DOHH2 (cell line): ENCODE measurements at regions not wholly inside any gene's neighbourhood (a gene's known extent, or its start where the extent isn't known, plus 50 kb on each side); places are given as distances from the start of the nearest gene placed in this dataset.

Experiments used
- H3F3A ChIP-seq: fragments of 200-600 bp; sonication (generic), shearing (Covaris generic); 2 replicates; pipeline ENCODE4 v1.6.0; 2016; ENCODE audit warnings: antibody characterized with exemption, mild to moderate bottlenecking; ENCODE audit not compliant: control insufficient read depth, insufficient read depth
- H3K27ac ChIP-seq: fragments of 200-600 bp; sonication (generic); 2 replicates; pipeline ENCODE4 v1.5.1; 2014; ENCODE audit warnings: low read depth, mild to moderate bottlenecking, low read length, moderate library complexity
- H3K27me3 ChIP-seq: fragments of 200-600 bp; sonication (generic); 2 replicates; pipeline ENCODE4 v1.6.1; 2014; ENCODE audit warnings: mild to moderate bottlenecking, low read length, mixed read lengths; ENCODE audit not compliant: control insufficient read depth
- H3K36me3 ChIP-seq: fragments of 200-600 bp; sonication (generic); 2 replicates; pipeline ENCODE4 v1.6.1; 2014; ENCODE audit warnings: mild to moderate bottlenecking, low read length, moderate library complexity, mixed read lengths; ENCODE audit not compliant: control insufficient read depth
- H3K4me1 ChIP-seq: fragments of 200-600 bp; sonication (generic); 2 replicates; pipeline ENCODE4 v1.6.1; 2014; ENCODE audit warnings: mild to moderate bottlenecking, low read length, mixed read lengths; ENCODE audit not compliant: control insufficient read depth
- H3K4me2 ChIP-seq: fragments of 200-600 bp; sonication (generic); 2 replicates; pipeline ENCODE4 v1.6.0; 2014; ENCODE audit warnings: mild to moderate bottlenecking, low read length, moderate library complexity
- H3K4me3 ChIP-seq: fragments of 200-600 bp; sonication (generic); 2 replicates; pipeline ENCODE4 v1.5.1; 2014; ENCODE audit warnings: mild to moderate bottlenecking, low read length, mixed read lengths
- H3K79me2 ChIP-seq: fragments of 200-600 bp; sonication (generic); 2 replicates; pipeline ENCODE4 v1.6.1; 2014; ENCODE audit warnings: mild to moderate bottlenecking, low read length, mixed read lengths; ENCODE audit not compliant: control insufficient read depth
- H3K9me2 ChIP-seq: fragments of 200-600 bp; sonication (generic); replicated peaks from 2 replicates; pipeline ENCODE4 v1.6.1; 2014; ENCODE audit warnings: mild to moderate bottlenecking, low read length, mixed read lengths; ENCODE audit not compliant: control insufficient read depth
- H3K9me3 ChIP-seq: fragments of 200-600 bp; sonication (generic); 2 replicates; pipeline ENCODE4 v1.6.1; 2014; ENCODE audit warnings: antibody characterized with exemption, low read length, mixed read lengths; ENCODE audit not compliant: control insufficient read depth, insufficient read depth
- H4K20me1 ChIP-seq: fragments of 200-600 bp; sonication (generic); 2 replicates; pipeline ENCODE4 v1.6.0; 2014; ENCODE audit warnings: low read depth, mild to moderate bottlenecking, antibody characterized with exemption, low read length, moderate library complexity; ENCODE audit not compliant: control insufficient read depth, insufficient read depth
- EZH2phosphoT487 ChIP-seq: fragments of 200-600 bp; sonication (generic); IDR thresholded peaks from 2 replicates; pipeline ENCODE4 v1.6.1; 2017; ENCODE audit warnings: borderline replicate concordance, mild to moderate bottlenecking, antibody characterized with exemption, low read length, moderate library complexity, mixed read lengths
- TF ChIP-seq, protein P1 (sequence below): fragments of 200-600 bp; sonication (generic); IDR thresholded peaks from one replicate; pipeline ENCODE4 v1.5.1; 2014; ENCODE audit warnings: antibody characterized with exemption, mild to moderate bottlenecking, low read depth, low read length; ENCODE audit not compliant: poor library complexity, severe bottlenecking

DNA sequence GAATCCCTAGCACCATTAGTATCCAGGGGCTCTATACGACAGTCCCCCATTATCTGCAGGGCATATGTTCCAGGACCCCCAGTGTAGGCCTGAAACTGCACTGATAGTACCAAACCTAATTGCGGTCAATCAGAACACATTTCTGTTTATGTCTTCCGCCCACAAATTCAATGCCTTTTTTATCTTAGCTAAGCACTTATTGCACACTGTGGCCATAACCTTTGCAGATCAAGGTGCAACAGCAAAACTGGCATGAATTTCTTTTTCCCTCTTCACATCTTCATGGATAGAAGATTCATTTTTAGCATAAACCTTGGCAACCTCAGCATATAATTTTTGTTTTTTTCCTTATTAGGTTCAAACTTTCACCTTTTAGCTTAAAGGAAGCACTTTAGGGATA, 361.1 kb downstream of the DEPDC1B start:
- no peaks in the 10 kb centered on the region for H3F3A ChIP-seq
- no peaks in the 10 kb centered on the region for H3K36me3 ChIP-seq
- TF ChIP-seq EZH2phosphoT487, result no peak
- TF ChIP-seq, protein P1, sequence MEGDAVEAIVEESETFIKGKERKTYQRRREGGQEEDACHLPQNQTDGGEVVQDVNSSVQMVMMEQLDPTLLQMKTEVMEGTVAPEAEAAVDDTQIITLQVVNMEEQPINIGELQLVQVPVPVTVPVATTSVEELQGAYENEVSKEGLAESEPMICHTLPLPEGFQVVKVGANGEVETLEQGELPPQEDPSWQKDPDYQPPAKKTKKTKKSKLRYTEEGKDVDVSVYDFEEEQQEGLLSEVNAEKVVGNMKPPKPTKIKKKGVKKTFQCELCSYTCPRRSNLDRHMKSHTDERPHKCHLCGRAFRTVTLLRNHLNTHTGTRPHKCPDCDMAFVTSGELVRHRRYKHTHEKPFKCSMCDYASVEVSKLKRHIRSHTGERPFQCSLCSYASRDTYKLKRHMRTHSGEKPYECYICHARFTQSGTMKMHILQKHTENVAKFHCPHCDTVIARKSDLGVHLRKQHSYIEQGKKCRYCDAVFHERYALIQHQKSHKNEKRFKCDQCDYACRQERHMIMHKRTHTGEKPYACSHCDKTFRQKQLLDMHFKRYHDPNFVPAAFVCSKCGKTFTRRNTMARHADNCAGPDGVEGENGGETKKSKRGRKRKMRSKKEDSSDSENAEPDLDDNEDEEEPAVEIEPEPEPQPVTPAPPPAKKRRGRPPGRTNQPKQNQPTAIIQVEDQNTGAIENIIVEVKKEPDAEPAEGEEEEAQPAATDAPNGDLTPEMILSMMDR, result no peak
- no peak overlapping the region for H3K27ac ChIP-seq
- 0 out of 2 replicates have a peak, but pooled peaks cover 5% of the 10 kb centered on the region for H3K27me3 ChIP-seq
- no peaks in the 10 kb centered on the region for H3K9me2 ChIP-seq
- H3K4me2 ChIP-seq, result no peak overlapping the region
- no peak overlapping the region for H3K4me3 ChIP-seq
- H3K4me1 ChIP-seq, result no peaks in the 10 kb centered on the region
- H3K9me3 ChIP-seq, result no peaks in the 10 kb centered on the region
- H3K79me2 ChIP-seq, result no peaks in the 10 kb centered on the region
- no peaks in the 10 kb centered on the region for H4K20me1 ChIP-seq

DNA sequence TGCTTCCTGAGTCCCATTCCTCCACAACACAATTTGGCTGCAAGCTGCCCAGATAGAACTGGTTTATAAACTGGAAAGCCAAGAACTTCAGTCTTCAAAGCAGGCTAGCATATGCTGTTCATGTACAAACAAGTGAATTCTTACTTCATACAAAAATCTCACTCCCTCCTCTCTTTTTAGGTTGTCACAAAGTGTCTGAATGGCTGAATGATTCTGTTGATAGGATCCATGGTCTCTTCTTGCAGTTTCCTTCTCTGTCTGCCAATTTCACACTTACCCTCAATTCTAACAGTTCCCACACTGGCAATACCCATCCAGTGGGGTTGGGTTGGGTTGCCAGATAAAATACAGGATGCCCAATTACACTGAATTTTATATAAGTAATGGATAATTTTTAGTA, 363.5 kb downstream of the DEPDC1B start:
- Histone ChIP-seq H3K9me2 (no peaks in the 10 kb centered on the region), H4K20me1 (no peaks in the 10 kb centered on the region), H3K4me1 (no peaks in the 10 kb centered on the region), H3K27ac (no peak overlapping the region), H3K9me3 (no peaks in the 10 kb centered on the region), H3K27me3 (no peaks in the 10 kb centered on the region), H3K79me2 (no peaks in the 10 kb centered on the region), H3K4me2 (no peak overlapping the region), H3K36me3 (no peaks in the 10 kb centered on the region), H3F3A (no peaks in the 10 kb centered on the region), H3K4me3 (no peak overlapping the region)
- TF ChIP-seq, protein P1, result no peak
- no peak for TF ChIP-seq EZH2phosphoT487

DNA sequence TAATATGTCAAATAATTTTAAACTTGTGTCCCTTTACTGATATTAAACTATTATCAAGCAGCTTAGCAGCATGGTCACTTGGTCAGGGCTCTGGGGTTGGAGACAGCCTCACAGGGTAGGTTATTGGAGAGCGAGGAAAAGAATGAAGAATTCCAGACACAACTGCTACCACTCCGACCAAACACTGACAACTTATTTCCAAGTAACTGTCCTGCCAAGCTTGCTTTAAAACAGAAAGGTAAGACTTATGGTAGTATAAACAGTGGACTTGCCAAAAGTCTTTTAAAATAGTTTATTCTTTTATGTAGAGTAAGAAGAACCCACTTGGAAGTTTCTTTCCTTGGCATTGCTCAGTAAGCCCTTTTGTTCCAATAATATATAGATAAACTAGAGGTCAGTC, 364.1 kb downstream of the DEPDC1B start:
- TF ChIP-seq, protein P1, result no peak
- no peak for TF ChIP-seq EZH2phosphoT487
- Histone ChIP-seq H3K27me3 (no peaks in the 10 kb centered on the region), H3K27ac (no peak overlapping the region), H3K79me2 (no peaks in the 10 kb centered on the region), H3K4me1 (no peaks in the 10 kb centered on the region), H3K4me3 (no peak overlapping the region), H3K9me3 (no peaks in the 10 kb centered on the region), H4K20me1 (no peaks in the 10 kb centered on the region), H3K4me2 (no peak overlapping the region), H3F3A (no peaks in the 10 kb centered on the region), H3K36me3 (no peaks in the 10 kb centered on the region), H3K9me2 (no peaks in the 10 kb centered on the region)

DNA sequence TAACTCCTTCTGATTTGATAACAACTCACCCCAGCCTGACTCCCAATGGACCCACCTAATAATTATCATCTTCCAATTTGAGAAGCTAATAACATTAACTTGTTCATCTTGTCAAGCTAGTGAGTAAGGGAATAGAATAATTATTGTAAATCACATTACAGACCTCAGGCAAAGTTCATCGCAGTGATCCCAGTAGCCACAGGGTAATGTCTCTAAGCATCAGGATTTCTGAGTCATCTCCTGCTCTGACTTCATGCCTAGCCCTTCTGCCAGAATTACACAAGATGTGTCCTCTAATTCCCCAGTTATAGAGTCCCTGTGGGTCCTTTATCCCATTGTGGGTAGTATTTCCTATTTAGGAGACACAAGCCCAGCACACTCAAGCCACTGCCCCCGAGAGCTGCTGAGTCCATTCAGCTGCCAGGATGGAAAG, 365.7 kb downstream of the DEPDC1B start:
- Histone ChIP-seq H4K20me1 (no peaks in the 10 kb centered on the region), H3K27me3 (no peaks in the 10 kb centered on the region), H3K9me3 (no peaks in the 10 kb centered on the region), H3K4me1 (no peaks in the 10 kb centered on the region), H3K79me2 (no peaks in the 10 kb centered on the region), H3K9me2 (no peaks in the 10 kb centered on the region), H3K4me2 (no peak overlapping the region), H3K27ac (no peak overlapping the region), H3K4me3 (no peak overlapping the region), H3F3A (no peaks in the 10 kb centered on the region), H3K36me3 (no peaks in the 10 kb centered on the region)
- TF ChIP-seq, protein P1, result no peak
- no peak for TF ChIP-seq EZH2phosphoT487
